Parathyroid adenoma (tissue), 2 donors: ENCODE measurements at regions not wholly inside any gene's neighbourhood (a gene's known extent, or its start where the extent isn't known, plus 50 kb on each side); places are given as distances from the start of the nearest gene placed in this dataset.

Source experiments
- H2AFZ ChIP-seq: fragments of 300-600 bp; sonication (generic); one replicate; pipeline ENCODE4 v1.7.0; 2017; ENCODE audit warnings: antibody characterized with exemption, mild to moderate bottlenecking
- H3K27ac ChIP-seq: fragments of 300-600 bp; sonication (generic); one replicate; pipeline ENCODE4 v1.7.0; 2017
- H3K27me3 ChIP-seq: fragments of 300-600 bp; sonication (generic); one replicate; pipeline ENCODE4 v1.7.0; 2017; ENCODE audit warnings: low read length; ENCODE audit not compliant: control insufficient read depth, insufficient read depth
- H3K36me3 ChIP-seq: fragments of 300-600 bp; sonication (generic); one replicate; pipeline ENCODE4 v1.7.0; 2017; ENCODE audit warnings: low read length; ENCODE audit not compliant: control insufficient read depth, insufficient read depth
- H3K4me1 ChIP-seq: fragments of 300-600 bp; sonication (generic); one replicate; pipeline ENCODE4 v1.7.0; 2017; ENCODE audit warnings: control low read depth
- H3K4me2 ChIP-seq: fragments of 300-600 bp; sonication (generic); one replicate; pipeline ENCODE4 v1.7.0; 2017; ENCODE audit warnings: low read length
- H3K4me3 ChIP-seq: fragments of 300-600 bp; sonication (generic); one replicate; pipeline ENCODE4 v1.7.0; 2017; ENCODE audit warnings: low read depth, low read length
- H3K79me2 ChIP-seq: fragments of 300-600 bp; sonication (generic); one replicate; pipeline ENCODE4 v1.7.0; 2017; ENCODE audit warnings: control low read depth
- H3K9ac ChIP-seq: fragments of 300-600 bp; sonication (generic); one replicate; pipeline ENCODE4 v1.7.0; 2017; ENCODE audit warnings: mild to moderate bottlenecking
- H3K9me3 ChIP-seq: fragments of 300-600 bp; sonication (generic); one replicate; pipeline ENCODE4 v1.7.0; 2017; ENCODE audit warnings: low read length; ENCODE audit not compliant: control insufficient read depth
- CTCF ChIP-seq: fragments of 300-600 bp; sonication (generic); IDR thresholded peaks from one replicate; pipeline ENCODE4 v1.7.0; 2017; ENCODE audit warnings: antibody characterized with exemption, mild to moderate bottlenecking
- donor health status: primary hyperparathyroidism.

- Histone ChIP-seq H3K79me2 (no peaks in the 10 kb centered on the region), H3K4me3 (no peak overlapping the region), H3K9ac (no peak overlapping the region), H3K36me3 (no peaks in the 10 kb centered on the region), H2AFZ (no peak overlapping the region), H3K27me3 (no peaks in the 10 kb centered on the region), H3K4me2 (no peak overlapping the region), H3K9me3 (no peaks in the 10 kb centered on the region), H3K27ac (no peak overlapping the region), H3K4me1 (no peaks in the 10 kb centered on the region)
- no peak for TF ChIP-seq CTCF
Measured at GRCh38 chr17:11086646-11087340, 154.2 kb upstream of the SHISA6 start.

GRCh38 chr17:11082559-11082958, 158.5 kb upstream of the SHISA6 start:
- TF ChIP-seq CTCF: no peak
- H3K4me1 ChIP-seq: no peaks in the 10 kb centered on the region
- no peaks in the 10 kb centered on the region for H3K9me3 ChIP-seq
- no peak overlapping the region for H3K27ac ChIP-seq
- H2AFZ ChIP-seq: no peak overlapping the region
- no peak overlapping the region for H3K4me2 ChIP-seq
- H3K79me2 ChIP-seq: no peaks in the 10 kb centered on the region
- H3K9ac ChIP-seq: no peak overlapping the region
- H3K36me3 ChIP-seq: no peaks in the 10 kb centered on the region
- no peaks in the 10 kb centered on the region for H3K27me3 ChIP-seq
- H3K4me3 ChIP-seq: no peak overlapping the region

- no peak for TF ChIP-seq CTCF
Measured at GRCh38 chr17:11081342-11081741, 159.7 kb upstream of the SHISA6 start.

GRCh38 chr17:11077673-11078072, 163.3 kb upstream of the SHISA6 start:
- TF ChIP-seq CTCF: no peak
- Histone ChIP-seq H3K4me2 (no peak overlapping the region), H2AFZ (no peak overlapping the region), H3K4me3 (no peak overlapping the region), H3K4me1 (no peaks in the 10 kb centered on the region), H3K79me2 (no peaks in the 10 kb centered on the region), H3K36me3 (no peaks in the 10 kb centered on the region), H3K9ac (no peak overlapping the region), H3K27ac (no peak overlapping the region), H3K9me3 (no peaks in the 10 kb centered on the region), H3K27me3 (no peaks in the 10 kb centered on the region)

More at GRCh38 chr17:11081342-11081741, 159.7 kb upstream of the SHISA6 start:
- no peak overlapping the region for H3K27ac ChIP-seq
- H3K4me3 ChIP-seq: no peak overlapping the region
- H3K79me2 ChIP-seq: no peaks in the 10 kb centered on the region
- no peaks in the 10 kb centered on the region for H3K36me3 ChIP-seq
- no peak overlapping the region for H3K4me2 ChIP-seq
- H2AFZ ChIP-seq: no peak overlapping the region
- no peaks in the 10 kb centered on the region for H3K27me3 ChIP-seq
- H3K9ac ChIP-seq: no peak overlapping the region
- no peaks in the 10 kb centered on the region for H3K4me1 ChIP-seq
- H3K9me3 ChIP-seq: no peaks in the 10 kb centered on the region

- Histone ChIP-seq H3K9ac (no peak overlapping the region), H3K9me3 (no peaks in the 10 kb centered on the region)
- no peak for TF ChIP-seq CTCF
Measured at GRCh38 chr17:11074451-11074850, 166.6 kb upstream of the SHISA6 start.

More at GRCh38 chr17:11074451-11074850, 166.6 kb upstream of the SHISA6 start:
- Histone ChIP-seq H3K27ac (no peak overlapping the region), H3K27me3 (no peaks in the 10 kb centered on the region), H3K36me3 (no peaks in the 10 kb centered on the region), H2AFZ (no peak overlapping the region), H3K4me1 (no peaks in the 10 kb centered on the region), H3K4me2 (no peak overlapping the region), H3K4me3 (no peak overlapping the region), H3K79me2 (no peaks in the 10 kb centered on the region)
